ENCODE measurements at regions not wholly inside any gene's neighbourhood (a gene's known extent, or its start where the extent isn't known, plus 50 kb on each side); places are given as distances from the start of the nearest gene placed in this dataset.

DNA sequence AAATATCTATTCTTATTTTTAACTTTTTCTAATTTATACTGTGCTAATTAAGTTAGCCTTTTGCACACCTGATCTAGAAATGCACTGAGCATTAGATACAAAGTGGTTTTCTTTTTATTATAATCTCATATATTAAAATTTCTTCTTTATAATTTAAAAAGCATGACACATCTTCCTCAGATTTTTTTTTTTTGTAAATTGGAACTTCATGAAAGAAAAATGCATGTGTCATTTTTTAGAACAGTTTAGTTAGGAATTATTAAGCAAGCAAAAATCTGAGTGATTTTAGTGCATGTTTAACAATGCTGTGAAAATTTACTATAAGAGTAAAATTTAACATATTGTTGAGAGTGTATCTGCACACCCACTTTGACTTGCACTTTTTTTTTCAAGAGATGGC, 367.9 kb downstream of the TFEC start:
- no peaks in the 10 kb centered on the region for H3K36me3 ChIP-seq
- intact Hi-C loops (cut with DNase I), result no loop called here
- no peak for DNase-seq
- H3K4me3 ChIP-seq (replicated peaks in 1 of 3), result no peak overlapping the region
- H3K27me3 ChIP-seq, result no peaks in the 10 kb centered on the region
- H3K4me1 ChIP-seq, result no peaks in the 10 kb centered on the region
- H3K9me3 ChIP-seq, result no peaks in the 10 kb centered on the region
- TF ChIP-seq, protein P1, sequence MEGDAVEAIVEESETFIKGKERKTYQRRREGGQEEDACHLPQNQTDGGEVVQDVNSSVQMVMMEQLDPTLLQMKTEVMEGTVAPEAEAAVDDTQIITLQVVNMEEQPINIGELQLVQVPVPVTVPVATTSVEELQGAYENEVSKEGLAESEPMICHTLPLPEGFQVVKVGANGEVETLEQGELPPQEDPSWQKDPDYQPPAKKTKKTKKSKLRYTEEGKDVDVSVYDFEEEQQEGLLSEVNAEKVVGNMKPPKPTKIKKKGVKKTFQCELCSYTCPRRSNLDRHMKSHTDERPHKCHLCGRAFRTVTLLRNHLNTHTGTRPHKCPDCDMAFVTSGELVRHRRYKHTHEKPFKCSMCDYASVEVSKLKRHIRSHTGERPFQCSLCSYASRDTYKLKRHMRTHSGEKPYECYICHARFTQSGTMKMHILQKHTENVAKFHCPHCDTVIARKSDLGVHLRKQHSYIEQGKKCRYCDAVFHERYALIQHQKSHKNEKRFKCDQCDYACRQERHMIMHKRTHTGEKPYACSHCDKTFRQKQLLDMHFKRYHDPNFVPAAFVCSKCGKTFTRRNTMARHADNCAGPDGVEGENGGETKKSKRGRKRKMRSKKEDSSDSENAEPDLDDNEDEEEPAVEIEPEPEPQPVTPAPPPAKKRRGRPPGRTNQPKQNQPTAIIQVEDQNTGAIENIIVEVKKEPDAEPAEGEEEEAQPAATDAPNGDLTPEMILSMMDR (IDR thresholded peaks at IDR 0.05), result no peak
- no peak for TF ChIP-seq POLR2A (IDR thresholded peaks at IDR 0.05)
- no peak overlapping the region for H3K27ac ChIP-seq

DNA sequence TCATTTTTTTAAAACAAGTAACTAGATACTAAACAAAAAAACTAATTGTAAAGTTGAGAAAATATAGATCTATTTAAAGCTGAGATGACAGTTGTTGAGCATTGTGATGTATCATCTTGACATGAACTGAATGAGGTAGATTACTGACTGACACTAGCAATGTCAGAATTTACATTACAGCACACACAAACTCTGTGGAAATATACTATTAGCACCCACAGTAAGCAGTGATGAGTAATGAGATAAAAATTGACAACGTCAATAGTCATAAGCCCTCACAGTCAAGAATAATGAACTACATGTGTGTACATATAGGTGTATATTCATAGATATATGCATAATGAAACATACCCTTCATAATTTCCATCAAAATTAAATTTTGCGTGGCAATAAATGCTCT, 368.4 kb downstream of the TFEC start:
- intact Hi-C loops (cut with DNase I), result no loop called here
- TF ChIP-seq, protein P1 (IDR thresholded peaks at IDR 0.05), result no peak
- TF ChIP-seq POLR2A (IDR thresholded peaks at IDR 0.05), result no peak
- Histone ChIP-seq H3K4me1 (no peaks in the 10 kb centered on the region), H3K36me3 (no peaks in the 10 kb centered on the region), H3K27me3 (no peaks in the 10 kb centered on the region), H3K27ac (no peak overlapping the region), H3K4me3 (replicated peaks in 1 of 3) (no peak overlapping the region), H3K9me3 (no peaks in the 10 kb centered on the region)
- WGBS, 2 donors, result 95 to 99% methylated on average over 2 of the region's 2 CpGs
- no peak for DNase-seq

DNA sequence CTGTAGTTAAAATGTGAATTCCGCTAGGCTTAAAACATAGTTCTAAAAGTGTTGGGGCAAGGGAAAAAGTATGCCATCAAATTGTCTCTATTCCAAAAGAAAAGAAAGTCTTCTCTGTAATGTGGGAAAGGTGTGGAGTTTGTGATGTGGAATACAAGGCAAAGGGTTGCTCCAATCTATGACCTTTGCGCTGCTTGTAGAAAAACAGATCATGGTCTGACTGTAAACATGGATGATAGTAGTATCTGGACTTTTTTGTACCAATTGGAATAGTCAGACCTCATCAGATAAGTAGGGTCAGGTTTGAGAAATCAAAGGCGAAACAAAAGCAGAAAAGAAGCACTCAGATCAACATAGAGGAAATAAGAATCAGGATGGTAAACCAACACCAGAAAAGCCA, 372.3 kb downstream of the TFEC start:
- Histone ChIP-seq H3K4me3 (replicated peaks in 1 of 3) (no peak overlapping the region), H3K27ac (no peak overlapping the region), H3K27me3 (no peaks in the 10 kb centered on the region), H3K36me3 (no peaks in the 10 kb centered on the region), H3K9me3 (no peaks in the 10 kb centered on the region), H3K4me1 (no peaks in the 10 kb centered on the region)
- no peak for DNase-seq
- WGBS, 2 donors, result 63 to 65% methylated on average over 3 of the region's 3 CpGs
- intact Hi-C loops (cut with DNase I), result no loop called here
- no peak for TF ChIP-seq POLR2A (IDR thresholded peaks at IDR 0.05)
- TF ChIP-seq, protein P1 (IDR thresholded peaks at IDR 0.05), result no peak

DNA sequence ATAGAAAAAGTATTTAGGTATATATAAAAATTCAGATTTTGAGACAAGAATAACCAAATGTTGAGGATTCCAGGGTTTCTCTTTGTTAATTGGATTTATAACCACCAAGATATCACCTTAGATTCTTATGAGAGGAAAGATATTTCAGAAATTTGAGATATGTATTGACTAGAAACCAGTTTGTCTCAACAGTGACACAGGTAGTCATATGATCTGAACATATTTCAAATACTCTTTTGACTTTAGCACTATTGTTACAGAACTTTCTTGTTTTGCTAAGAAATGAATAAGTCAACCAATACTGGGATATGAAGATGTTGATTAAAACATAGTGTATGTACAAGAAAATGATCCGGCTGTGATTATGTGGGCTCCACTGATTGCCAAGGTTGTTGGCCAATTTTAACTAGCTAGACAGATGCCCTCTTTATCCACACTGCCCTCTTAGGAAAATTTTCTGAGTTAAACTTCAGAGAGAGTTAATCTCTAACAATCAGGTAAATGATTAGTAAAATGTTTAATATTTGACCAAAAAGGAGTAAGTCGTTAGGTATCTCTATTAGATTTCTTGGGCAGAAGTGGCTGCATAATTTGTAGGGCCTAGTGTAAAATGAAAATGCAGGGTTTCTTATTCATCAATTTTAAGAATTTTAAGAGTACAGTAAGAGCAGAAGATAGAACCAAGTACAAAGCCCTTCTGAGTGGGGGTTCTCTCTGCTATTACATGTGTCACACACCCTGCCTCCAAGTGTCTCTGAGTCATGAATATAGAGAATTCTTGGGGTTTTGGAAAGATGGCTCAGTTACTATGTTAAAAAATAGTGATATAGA, 376.0 kb downstream of the TFEC start:
- intact Hi-C loops (cut with DNase I), result no loop called here
- H3K27ac ChIP-seq, result no peak overlapping the region
- H3K4me3 ChIP-seq (replicated peaks in 1 of 3), result no peak overlapping the region
- no peaks in the 10 kb centered on the region for H3K9me3 ChIP-seq
- WGBS, 2 donors, result 94 to 96% methylated on average over 2 of the region's 2 CpGs
- DNase-seq, result no peak
- TF ChIP-seq, protein P1 (IDR thresholded peaks at IDR 0.05), result no peak
- TF ChIP-seq POLR2A (IDR thresholded peaks at IDR 0.05), result no peak
- H3K4me1 ChIP-seq, result no peaks in the 10 kb centered on the region
- H3K36me3 ChIP-seq, result no peaks in the 10 kb centered on the region
- no peaks in the 10 kb centered on the region for H3K27me3 ChIP-seq

DNA sequence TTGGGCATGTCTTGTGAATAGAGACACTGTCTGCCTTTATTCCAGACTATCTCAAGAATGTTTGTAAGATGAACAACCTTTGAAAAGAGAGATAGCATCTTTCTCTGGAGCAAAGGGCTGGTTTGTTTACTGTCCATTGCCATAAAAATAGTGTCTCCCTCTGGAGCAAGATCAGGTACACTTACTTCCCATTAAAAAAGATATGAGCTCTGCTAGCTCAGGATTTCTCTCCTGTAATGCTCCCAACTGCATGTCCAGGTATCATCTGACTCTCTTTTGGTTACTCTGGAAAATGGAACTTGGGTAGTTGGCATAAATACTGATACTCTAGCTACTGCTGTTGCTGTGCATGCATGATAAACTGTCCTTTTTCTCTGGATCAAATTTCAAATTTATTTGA, 381.1 kb downstream of the TFEC start:
- Histone ChIP-seq H3K27ac (no peak overlapping the region), H3K36me3 (no peaks in the 10 kb centered on the region), H3K4me1 (no peaks in the 10 kb centered on the region), H3K9me3 (no peaks in the 10 kb centered on the region), H3K4me3 (replicated peaks in 1 of 3) (no peak overlapping the region), H3K27me3 (no peaks in the 10 kb centered on the region)
- no peak for DNase-seq
- TF ChIP-seq, protein P1 (IDR thresholded peaks at IDR 0.05), result no peak
- no peak for TF ChIP-seq POLR2A (IDR thresholded peaks at IDR 0.05)
- intact Hi-C loops (cut with DNase I), result no loop called here
